Thymus (tissue), 11 donors: ENCODE measurements at regions not wholly inside any gene's neighbourhood (a gene's known extent, or its start where the extent isn't known, plus 50 kb on each side); places are given as distances from the start of the nearest gene placed in this dataset.

Source experiments
- DNase-seq, 9 donors: peaks; one replicate each; pipeline ENCODE4 v3.0.0-alpha.2; 2013; ENCODE audit warnings: low spot score in 9 of 9, low read depth in 6 of 9, missing footprints in 1 of 9
- H3K27ac ChIP-seq, 2 donors: one replicate each; pipeline ENCODE4 v1.5.1; 2013; ENCODE audit warnings: control low read depth in 1 of 2, low read depth in 1 of 2, low read length in 1 of 2, mild to moderate bottlenecking in 1 of 2, moderate library complexity in 1 of 2
- H3K27me3 ChIP-seq, 2 donors: one replicate each; pipeline ENCODE4 v1.5.1; 2013; ENCODE audit warnings: low read length in 1 of 2; ENCODE audit not compliant: control insufficient read depth in 2 of 2, insufficient read depth in 1 of 2
- H3K36me3 ChIP-seq, 2 donors: one replicate each; pipeline ENCODE4 v1.5.1; 2013; ENCODE audit warnings: low read length in 1 of 2, mild to moderate bottlenecking in 1 of 2, moderate library complexity in 1 of 2; ENCODE audit not compliant: control insufficient read depth in 2 of 2, insufficient read depth in 2 of 2
- H3K4me1 ChIP-seq, 2 donors: one replicate each; pipeline ENCODE4 v1.5.1; 2013; ENCODE audit warnings: low read length in 2 of 2; ENCODE audit not compliant: control insufficient read depth in 2 of 2, insufficient read depth in 2 of 2
- H3K4me3 ChIP-seq, 2 donors: one replicate each; pipeline ENCODE4 v1.5.1; 2013; ENCODE audit warnings: low read length in 2 of 2, control low read depth in 1 of 2, mild to moderate bottlenecking in 1 of 2
- H3K9me3 ChIP-seq, 2 donors: one replicate each; pipeline ENCODE4 v1.5.1; 2013; ENCODE audit warnings: low read length in 1 of 2, mild to moderate bottlenecking in 1 of 2; ENCODE audit not compliant: control insufficient read depth in 2 of 2, insufficient read depth in 1 of 2
- WGBS: extraction: QIAGEN DNeasy Blood & Tissue Kit; methylation state at CpG from one replicate; pipeline ENCODE4 v1.1.7; 2013; 5-methylcytosine and 5-hydroxymethylcytosine counted together
- donor health status: healthy.

GRCh38 chr18:23354625-23355024 is 98.5 kb upstream of the RIOK3 start:
- no peak overlapping the region for H3K27ac ChIP-seq
- 87% methylated on average over 4 of the region's 4 CpGs for WGBS
- no peaks in the 10 kb centered on the region for H3K27me3 ChIP-seq
- H3K4me3 ChIP-seq: no peak overlapping the region
- peaks cover 4 to 12% of the 10 kb centered on the region in 2 donors for H3K4me1 ChIP-seq
- H3K36me3 ChIP-seq: no peaks in the 10 kb centered on the region
- DNase-seq: no peak
- H3K9me3 ChIP-seq: no peaks in the 10 kb centered on the region

GRCh38 chr18:23355206-23355605 is 97.9 kb upstream of the RIOK3 start:
- H3K4me3 ChIP-seq: no peak overlapping the region
- no peaks in the 10 kb centered on the region for H3K27me3 ChIP-seq
- DNase-seq: no peak
- H3K36me3 ChIP-seq: no peaks in the 10 kb centered on the region
- peaks cover 0 to 3% of the 10 kb centered on the region in 2 donors for H3K9me3 ChIP-seq
- no peak overlapping the region for H3K27ac ChIP-seq
- 92% methylated on average over 6 of the region's 6 CpGs for WGBS
- peaks cover 4 to 12% of the 10 kb centered on the region in 2 donors for H3K4me1 ChIP-seq

DNA sequence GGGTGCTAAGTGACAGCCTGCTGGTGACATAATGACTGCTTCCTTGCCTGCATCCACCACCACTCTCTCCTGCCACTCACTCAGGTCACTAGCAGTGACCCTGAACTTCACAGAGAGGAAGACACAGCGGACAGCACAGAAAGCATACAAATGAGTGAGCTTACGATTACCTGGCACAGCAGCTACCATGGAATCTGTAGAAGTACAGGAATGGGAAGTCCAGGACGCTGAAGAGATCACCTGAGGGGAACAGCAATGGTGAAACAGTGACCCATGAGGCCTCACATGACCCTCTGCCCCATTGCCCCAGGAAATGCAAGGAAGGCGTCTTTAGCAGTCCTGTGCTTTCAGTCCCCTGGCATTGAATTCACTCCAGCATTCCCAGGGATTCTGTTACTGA is 96.7 kb upstream of the RIOK3 start:
- H3K4me3 ChIP-seq: no peak overlapping the region
- no peaks in the 10 kb centered on the region for H3K36me3 ChIP-seq
- no peaks in the 10 kb centered on the region for H3K27me3 ChIP-seq
- H3K9me3 ChIP-seq: peaks cover 0 to 3% of the 10 kb centered on the region in 2 donors
- no peak for DNase-seq
- H3K4me1 ChIP-seq: peaks cover 4 to 12% of the 10 kb centered on the region in 2 donors
- 97% methylated on average over 4 of the region's 4 CpGs for WGBS
- no peak overlapping the region for H3K27ac ChIP-seq

- H3K27ac ChIP-seq: peak overlapping the region in 1 of 2 donors; percentile 34
- peaks cover 0 to 3% of the 10 kb centered on the region in 2 donors for H3K9me3 ChIP-seq
- no peaks in the 10 kb centered on the region for H3K27me3 ChIP-seq
- 88% methylated on average over 2 of the region's 2 CpGs for WGBS
- H3K4me3 ChIP-seq: no peak overlapping the region
- H3K36me3 ChIP-seq: no peaks in the 10 kb centered on the region
- peaks cover 4 to 12% of the 10 kb centered on the region in 2 donors for H3K4me1 ChIP-seq
- no peak for DNase-seq
Observed at GRCh38 chr18:23356915-23357601, 96.0 kb upstream of the RIOK3 start.

- Histone ChIP-seq H3K36me3 (no peaks in the 10 kb centered on the region), H3K4me3 (no peak overlapping the region), H3K4me1 (peaks cover 4 to 12% of the 10 kb centered on the region in 2 donors), H3K9me3 (peaks cover 0 to 3% of the 10 kb centered on the region in 2 donors), H3K27ac (no peak overlapping the region), H3K27me3 (no peaks in the 10 kb centered on the region)
- no peak for DNase-seq
- WGBS: 92% methylated on average over 13 of the region's 13 CpGs
Observed at GRCh38 chr18:23357996-23358594, 95.0 kb upstream of the RIOK3 start.

DNA sequence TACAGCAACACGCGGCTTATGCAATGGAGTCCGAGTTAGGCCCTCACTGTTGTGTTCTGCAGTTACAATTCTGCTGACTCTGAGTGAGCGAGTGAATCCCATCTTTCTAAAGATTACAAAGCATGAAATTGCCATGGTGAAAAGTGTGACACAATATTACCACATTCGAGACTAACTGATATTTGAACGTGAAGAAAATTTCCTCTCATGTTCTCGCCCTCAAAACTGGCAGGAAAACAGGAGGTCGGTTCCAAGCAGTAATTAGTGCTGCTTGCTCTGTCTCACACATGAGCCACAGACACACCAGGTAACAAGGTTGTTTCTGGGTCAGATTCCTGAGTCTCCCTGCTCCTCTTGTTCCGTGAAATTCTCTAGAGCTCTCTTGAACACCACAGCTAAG is 93.7 kb upstream of the RIOK3 start:
- WGBS: 93% methylated on average over 9 of the region's 9 CpGs
- no peaks in the 10 kb centered on the region for H3K27me3 ChIP-seq
- no peak overlapping the region for H3K4me3 ChIP-seq
- DNase-seq: no peak
- H3K36me3 ChIP-seq: no peaks in the 10 kb centered on the region
- peaks cover 0 to 3% of the 10 kb centered on the region in 2 donors for H3K9me3 ChIP-seq
- H3K27ac ChIP-seq: no peak overlapping the region
- peaks cover 4 to 12% of the 10 kb centered on the region in 2 donors for H3K4me1 ChIP-seq

DNA sequence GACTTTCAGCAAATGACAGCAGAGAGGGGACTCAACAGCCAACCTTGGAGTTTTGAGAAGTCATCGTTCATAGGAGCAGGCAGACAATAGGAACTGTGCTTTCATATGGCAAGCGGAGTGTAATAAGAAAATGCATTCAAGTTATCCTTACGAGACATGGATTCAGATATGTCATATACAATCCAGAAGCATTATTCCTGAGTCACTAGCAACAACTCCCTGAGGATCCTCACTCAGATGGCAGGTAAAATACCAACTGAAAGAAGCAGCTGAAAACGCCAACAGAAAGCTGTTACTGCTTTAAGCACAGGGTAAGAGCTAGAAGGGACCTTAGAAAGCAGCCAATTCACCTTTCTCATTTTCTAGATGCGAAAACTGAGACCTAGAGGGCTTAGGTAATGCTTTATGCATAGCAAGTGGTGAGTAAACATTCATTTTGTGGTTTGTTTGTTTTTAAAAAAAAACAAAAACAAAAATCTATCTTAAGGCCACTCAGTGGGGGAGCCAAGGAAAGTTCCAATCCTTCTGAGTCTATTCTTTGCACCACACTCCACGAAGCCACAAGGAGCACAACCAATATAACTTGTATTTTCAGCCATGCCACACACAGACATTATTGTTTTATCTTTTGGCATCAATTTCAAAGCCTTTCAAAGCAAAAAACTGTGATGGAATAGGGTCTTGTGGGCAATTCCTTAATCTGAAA is 89.1 kb upstream of the RIOK3 start:
- 97% methylated on average over 6 of the region's 6 CpGs for WGBS
- H3K27ac ChIP-seq: no peak overlapping the region
- no peak for DNase-seq
- H3K9me3 ChIP-seq: peaks cover 0 to 3% of the 10 kb centered on the region in 2 donors
- H3K27me3 ChIP-seq: no peaks in the 10 kb centered on the region
- no peak overlapping the region for H3K4me3 ChIP-seq
- H3K36me3 ChIP-seq: no peaks in the 10 kb centered on the region
- H3K4me1 ChIP-seq: no peaks in the 10 kb centered on the region

DNA sequence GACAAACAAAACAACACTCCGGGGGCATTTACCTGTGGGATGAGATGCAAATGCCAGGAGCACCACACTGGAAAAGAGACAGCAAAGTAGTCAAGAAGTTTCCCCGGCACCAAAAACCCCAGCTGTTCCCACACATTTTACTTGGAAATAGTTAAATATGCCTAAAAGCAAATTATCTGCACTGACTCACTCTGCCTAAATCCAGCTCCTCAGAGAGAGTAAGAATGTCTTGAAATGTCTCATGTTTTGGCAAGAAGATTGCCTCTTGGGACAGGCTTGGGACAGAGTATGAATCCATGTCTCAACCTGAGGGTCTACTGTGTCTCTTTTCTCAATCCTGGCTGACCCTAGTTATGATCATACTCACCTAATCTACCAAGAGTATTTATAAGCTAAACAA is 87.5 kb upstream of the RIOK3 start:
- H3K36me3 ChIP-seq: no peaks in the 10 kb centered on the region
- H3K4me3 ChIP-seq: no peak overlapping the region
- H3K9me3 ChIP-seq: no peaks in the 10 kb centered on the region
- H3K27ac ChIP-seq: no peak overlapping the region
- H3K27me3 ChIP-seq: no peaks in the 10 kb centered on the region
- no peak for DNase-seq
- no peaks in the 10 kb centered on the region for H3K4me1 ChIP-seq
- WGBS: 94% methylated on average over 2 of the region's 2 CpGs

DNA sequence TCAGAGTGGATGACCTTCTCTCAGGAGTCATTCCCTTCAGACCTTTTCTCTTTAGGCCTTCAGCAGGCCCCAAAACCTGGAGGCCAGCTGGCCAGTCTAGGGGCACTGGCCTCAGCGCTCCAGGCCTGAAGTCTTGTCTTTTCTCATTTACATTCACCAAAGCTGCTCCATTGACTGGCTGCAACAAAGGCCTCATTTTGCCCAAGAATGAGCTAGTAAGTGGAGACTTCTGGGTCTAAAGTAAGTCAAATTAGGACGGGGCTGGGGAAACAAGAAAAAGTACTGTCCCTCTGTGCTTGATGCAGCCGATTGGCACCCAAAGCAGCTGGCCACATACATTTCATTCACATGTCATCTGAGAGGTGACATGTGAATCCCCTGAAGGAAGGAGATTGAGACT is 83.8 kb upstream of the RIOK3 start:
- Histone ChIP-seq H3K27ac (no peak overlapping the region), H3K27me3 (no peaks in the 10 kb centered on the region), H3K9me3 (no peaks in the 10 kb centered on the region), H3K4me1 (peaks cover 0 to 4% of the 10 kb centered on the region in 2 donors), H3K36me3 (no peaks in the 10 kb centered on the region), H3K4me3 (no peak overlapping the region)
- no peak for DNase-seq
- WGBS: 83% methylated on average over 3 of the region's 3 CpGs
